HG03469 (cell line): ENCODE measurements at regions not wholly inside any gene's neighbourhood (a gene's known extent, or its start where the extent isn't known, plus 50 kb on each side); places are given as distances from the start of the nearest gene placed in this dataset.

Experiments used
- ATAC-seq: cut with Tn5 transposase; IDR thresholded peaks from one replicate; pipeline ENCODE4 v1.9.1; 2021; ENCODE audit warnings: mild to moderate bottlenecking, moderate library complexity, moderate number of reproducible peaks; ENCODE audit not compliant: unreplicated experiment

DNA sequence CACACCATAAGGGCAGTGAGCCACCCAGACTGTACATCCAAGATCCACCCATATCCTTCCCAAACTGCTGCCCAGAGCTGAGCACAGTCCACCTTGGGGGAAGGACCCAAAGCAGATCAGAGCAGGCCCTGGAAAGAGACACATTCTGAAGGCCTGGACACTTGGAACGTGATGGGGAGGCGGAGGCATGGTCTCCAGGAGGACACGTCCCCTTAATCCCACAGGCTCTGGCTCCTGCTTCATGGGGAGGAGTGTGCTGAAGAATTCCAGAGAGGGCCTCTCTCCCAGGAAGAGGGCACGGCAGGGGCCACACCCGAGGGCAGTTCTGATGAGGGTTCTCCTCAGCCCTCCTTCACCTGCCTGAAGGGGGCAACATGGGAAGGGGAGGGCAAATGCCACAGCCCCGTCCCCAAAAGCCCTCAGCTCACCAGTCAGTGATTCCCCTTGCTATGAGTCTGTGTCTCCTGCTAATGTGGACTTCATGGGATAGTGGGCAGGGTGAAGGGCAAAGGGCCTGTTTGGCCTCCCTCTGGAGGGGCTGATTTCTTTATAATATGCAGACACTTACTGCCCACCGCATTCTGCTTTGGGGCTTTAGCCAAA, 276.8 kb downstream of the ENC1 start:
- no peak for ATAC-seq

DNA sequence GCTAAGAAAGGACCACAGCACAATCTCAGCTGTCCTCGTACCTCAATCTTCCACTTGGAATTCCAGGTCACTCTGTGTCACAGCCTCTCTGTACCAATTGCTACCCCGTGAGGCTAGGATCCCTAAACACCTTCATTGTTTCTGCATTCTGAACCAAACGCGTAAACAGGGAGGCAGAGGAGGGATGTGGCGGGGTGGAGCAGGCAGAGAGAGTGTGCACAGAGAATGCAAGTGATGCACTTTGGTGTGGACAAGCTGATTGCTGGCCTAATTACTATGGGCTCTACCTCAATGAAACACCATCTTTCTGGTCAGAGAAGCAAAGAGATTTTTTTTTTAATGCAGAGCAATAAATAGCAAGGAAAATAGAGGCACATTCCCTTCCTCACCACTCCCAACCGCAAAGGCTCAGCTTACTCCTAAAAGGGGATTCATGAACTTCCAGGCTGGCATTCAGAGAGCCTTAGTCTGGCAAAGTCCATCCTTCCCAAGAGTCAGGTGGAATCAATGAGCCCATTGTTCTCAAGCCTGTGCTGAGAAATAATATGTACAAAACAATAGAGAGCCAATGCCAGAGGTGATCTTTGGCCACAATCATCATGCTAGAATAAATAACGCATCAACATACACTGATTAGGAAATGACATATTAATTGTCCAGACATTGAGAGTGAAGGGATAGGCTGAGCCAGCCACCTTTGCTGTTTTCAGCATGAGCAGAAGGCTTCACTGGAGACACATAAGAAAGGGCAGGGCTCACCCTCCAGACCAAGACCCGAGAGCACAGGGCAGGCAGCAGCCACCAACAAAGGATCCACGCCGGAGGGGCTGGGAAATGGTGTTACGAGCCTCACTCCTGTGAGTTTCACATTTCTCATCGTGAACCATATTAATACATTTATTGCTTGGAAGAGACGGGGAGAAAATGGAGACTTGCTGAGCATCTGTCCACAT, 278.8 kb downstream of the ENC1 start:
- ATAC-seq = no peak

DNA sequence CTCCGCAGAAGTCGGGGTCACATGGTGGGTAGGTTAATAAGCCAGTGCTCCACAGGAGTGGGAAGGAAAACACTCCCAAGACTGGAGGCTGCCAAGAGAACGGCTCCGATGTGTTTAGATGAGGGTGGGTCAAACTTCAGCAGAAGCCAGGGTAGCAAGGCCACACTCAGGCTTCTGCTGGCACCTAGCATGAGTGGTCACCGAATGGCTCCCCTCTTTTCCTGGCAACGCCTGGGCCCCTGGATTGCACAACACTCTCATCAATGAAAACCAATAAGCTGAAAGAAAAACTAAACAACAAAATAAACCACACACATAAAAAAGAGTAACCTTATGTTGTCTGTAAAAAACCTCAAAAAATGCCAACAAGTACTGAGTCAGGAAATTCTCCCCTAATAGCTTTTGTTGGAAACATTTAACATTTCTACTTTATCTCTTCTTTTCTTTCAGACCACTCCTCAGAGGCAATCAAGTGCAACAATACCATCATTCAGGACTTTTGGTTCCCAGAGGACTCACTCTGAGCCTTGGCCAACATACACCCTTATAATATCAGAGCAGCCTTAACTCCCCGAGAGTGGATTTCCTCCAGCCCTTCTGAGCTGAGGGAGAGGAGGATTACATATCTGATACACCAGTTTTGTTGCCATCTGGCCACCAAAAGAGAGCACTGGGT, 279.9 kb downstream of the ENC1 start:
- no peak for ATAC-seq

DNA sequence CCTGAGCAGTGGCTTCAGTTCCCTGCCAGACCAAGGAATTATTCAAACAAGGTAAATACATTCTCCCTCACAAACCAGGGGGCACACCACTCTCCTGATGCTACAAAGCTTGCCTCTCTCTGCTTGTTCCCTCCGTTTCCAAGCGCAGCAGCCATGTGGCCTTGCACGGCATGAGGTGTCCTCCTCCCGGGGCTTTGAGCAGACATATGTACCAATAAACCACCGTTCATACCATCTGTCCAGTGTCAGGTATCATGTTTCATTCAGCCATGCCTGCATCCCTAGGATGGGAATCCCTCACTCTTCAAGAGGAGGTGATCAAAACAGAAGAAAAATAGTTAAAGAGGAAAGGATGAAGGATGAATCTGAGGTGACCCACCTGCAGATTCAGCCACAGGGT, 282.7 kb downstream of the ENC1 start:
- ATAC-seq = no peak

DNA sequence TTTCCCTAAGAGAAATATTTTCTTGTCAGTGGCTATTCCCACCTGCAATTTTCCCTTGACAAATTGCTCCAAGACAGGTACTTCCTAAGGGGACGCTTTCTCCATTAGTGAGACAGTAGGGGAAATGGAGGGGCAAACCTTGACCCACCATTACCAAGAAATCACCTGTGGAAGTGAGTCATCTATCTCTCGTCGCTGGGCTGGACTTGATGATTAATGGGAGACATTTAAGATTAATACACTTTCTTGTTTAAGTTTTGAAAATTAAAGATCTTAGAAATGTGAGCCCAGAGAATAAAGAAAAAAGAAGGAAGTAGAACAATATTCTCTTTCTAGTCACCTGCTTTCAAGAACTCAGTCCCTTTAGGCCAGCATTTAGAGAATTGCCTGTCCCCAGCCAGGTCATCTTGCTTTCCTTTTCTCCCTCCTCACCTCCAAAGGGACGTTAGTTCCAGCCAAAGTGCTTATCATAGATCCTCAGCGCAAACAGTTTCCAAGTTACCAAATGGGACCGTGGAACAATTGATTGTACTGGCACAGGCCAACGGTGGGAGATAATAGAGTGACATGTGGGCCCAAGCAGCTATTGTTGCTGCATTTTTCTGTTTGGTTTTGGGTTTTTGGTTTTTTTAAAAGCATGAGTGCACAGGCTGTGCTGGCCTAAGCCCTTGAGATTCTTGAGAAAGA, 284.4 kb downstream of the ENC1 start:
- ATAC-seq = no peak

DNA sequence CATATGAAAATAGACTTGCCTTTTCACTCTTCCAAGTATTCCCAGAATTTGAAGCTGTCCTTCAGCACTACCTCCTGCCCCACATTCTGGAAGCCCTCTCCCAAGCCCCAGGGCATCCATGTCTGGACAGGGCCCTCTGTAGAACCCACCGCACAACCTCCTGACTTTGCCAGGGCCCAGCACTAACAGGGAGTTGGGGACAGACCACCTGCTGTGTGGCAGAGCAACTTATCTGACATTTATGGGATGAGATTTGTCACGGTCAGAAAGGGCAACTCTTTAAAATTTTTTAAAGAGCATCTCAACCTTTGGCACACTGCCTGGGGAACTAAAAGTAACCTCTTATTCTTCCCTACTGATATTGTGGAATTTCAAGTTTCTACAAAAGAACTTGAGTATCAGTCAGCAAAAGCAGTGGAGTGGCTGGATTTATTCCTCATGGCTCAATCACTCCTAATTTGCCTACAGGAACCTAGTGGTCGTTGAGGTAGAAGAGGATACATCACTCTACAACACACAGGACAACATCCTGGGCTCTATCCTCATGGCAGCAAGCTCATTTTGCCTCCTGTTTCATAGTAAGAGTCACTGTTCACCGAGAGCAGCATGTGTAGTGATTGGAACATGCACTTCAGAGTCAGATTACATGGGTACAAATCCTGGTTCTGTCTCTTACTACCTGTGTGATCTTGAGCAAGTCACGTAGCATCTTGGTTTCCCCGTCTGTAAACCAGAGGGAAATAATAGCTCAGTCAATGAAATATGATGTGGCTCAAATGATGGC, 285.3 kb downstream of the ENC1 start:
- no peak for ATAC-seq

DNA sequence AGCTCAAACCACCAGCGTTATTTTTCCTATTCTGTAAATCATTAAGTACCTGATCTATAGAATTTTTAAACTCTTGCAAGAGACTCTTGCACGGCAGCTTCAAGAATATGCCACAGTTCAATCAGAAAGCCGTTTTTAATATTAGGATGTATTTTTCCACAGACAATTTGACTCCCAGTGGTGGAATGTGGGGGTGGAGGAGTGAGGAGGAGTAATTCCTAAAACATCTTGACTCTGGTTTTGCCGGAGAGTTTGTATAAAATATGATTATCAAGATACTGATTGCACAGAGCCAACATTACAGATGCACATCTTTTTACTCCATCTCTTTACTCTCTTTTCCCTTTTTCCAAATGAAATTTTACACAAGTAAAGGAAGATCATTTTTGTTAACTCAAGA, 288.3 kb downstream of the ENC1 start:
- ATAC-seq = no peak

DNA sequence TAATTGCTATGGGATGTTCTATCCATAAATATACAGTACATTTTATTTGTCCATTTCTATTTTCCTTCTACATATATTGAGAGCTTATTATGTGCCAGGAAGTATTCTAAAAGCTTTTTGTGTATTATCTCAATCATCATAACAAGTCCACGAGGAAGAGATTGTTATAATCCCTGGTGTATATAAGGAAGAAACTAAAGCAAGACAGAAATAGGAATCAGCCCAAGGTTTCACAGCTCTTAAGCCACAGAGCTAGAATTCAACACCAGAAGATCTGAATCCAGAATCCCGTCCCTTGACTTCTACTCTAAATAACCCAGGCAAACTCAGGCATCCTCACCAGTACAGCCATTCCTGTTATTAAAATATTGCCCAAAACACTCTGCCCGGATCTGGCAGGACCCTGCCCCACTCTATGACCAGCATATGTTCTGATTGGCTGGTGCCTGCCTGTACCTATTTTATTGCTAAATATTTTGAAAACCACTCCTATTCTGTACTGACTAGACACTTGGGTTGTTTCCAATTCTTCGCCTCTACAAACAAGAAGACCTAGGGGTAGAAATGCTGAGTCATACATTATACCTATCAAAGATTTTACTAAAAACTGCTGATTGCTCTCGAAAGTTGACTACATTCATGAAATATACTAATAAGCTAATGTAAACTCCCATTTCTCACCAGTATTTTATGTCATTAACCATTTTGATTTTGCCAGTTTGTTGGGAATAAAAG, 297.4 kb downstream of the ENC1 start:
- ATAC-seq = no peak

DNA sequence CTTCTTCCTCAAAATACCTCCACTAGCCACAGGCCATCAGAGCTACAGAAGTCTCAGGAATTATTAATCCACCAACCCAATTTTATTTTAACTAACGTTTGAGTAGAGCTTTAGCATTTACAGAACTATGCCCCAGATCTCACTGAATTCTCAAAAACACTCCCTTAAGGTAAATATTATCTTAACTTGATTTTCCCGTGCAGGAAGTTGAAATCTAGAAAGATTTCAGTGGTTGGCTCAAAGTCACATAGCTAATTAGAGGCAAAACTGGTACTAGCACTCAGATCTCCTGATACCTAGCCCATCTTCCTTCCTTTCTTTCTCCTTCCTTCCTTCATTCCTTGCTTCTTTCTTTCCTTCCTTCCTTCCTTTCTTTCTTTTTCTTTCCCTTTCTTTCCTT, 298.3 kb downstream of the ENC1 start:
- ATAC-seq = no peak

DNA sequence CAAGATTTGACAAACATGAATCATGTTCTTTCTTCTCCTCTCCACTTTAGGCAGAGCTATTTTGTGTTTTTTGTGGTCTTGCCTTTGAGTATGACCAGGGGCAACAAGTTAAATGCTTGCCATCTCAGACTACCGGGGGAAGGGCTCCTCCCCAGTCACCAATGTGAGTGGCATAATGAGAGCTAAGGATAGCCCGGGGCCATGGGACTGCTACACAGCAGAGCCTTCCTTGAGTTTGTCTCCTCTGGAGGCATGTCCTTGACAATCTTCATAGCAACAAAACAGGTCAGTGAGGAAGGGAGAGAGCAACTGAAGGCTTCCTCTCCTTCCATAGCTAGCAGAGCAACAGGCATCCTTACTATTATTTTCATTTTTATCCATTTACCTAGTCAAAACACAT, 299.3 kb downstream of the ENC1 start:
- no peak for ATAC-seq

DNA sequence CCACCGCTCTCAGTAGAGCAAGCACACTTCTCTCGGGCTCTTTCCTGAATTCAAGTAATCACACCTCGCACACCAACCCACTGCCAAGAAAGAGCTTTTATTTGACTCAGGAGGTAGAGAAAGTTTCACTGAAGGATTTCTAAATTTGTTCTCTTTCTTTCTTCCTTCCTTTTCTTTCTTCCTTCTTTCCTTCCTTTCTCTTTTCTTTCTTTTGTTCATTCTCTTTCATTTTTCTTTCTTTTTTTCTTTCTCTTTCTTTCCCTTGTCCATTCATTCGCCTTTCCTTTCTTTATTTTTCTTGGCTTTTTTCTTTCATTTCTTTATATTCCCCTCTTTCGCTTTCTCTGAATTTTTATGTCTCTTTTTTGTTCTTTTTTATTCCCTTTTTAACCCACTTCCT, 300.1 kb downstream of the ENC1 start:
- ATAC-seq = no peak

DNA sequence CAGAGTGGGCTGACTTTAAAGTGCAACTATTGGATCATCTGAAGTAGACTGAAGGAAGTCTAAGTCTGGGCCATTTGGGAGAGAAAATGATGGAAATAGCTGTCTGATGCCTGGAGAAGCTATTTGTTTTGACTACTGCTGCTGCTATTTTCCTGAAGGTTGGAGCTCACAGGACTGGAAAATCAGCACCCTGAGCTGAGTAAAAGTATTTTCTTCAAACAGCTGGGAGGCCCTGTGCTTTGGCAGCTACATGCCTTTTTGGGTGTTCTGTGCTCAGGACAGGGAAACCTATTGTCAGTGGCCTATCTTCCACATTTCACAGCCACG, 302.6 kb downstream of the ENC1 start:
- no peak for ATAC-seq

DNA sequence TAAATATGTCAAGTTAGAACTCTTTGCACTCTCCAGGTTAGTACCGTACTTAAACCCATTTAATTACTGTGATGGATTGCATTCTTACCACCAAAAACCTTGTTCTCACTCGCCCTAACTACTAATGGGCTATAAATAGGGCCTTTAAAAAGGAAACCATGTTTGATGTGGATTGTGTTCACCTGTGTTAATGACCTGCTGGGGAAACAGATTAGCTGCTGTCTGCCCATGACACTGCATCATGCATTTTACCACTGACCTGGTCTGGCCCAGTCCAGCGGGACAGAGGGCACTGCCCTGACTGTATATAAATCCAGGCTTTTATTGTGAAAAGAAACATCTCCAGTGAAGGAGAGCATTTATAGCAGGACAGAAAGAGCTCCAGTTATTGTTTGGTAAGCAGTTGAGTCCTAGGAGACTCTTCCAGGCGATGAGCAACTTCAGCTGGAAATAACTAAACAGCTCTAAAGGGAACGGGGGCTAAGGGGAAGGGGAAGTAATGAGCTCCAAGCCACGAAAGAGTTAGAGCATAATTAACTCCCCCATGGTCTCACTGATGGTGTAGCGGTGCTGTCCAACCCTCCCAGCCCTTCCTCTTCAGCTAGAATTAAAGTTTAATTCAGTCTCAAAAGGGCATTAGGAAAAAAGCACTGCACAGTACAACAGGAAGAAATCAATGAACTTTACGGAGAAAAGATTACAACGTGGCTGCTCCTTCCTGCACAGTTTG, 303.1 kb downstream of the ENC1 start:
- ATAC-seq = no peak

DNA sequence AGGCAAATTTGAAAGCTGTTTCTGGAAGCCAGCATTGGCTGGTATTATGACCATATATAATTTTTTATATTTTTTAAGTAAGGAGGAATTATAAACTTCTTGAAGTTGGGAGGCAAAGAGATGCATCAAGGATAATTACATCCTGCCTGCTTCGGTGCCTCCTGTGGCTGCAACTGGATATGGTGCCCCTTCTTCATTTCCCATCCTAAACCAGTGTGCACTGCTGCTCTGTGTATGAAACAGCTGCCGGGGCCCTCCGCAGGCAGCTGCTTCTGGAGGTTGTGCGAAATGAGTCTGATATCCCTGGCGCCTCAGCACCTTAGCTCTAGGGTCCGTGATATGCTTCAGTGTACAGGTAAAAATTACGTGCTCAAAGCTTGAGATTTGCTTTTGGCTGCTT, 304.2 kb downstream of the ENC1 start:
- no peak for ATAC-seq

DNA sequence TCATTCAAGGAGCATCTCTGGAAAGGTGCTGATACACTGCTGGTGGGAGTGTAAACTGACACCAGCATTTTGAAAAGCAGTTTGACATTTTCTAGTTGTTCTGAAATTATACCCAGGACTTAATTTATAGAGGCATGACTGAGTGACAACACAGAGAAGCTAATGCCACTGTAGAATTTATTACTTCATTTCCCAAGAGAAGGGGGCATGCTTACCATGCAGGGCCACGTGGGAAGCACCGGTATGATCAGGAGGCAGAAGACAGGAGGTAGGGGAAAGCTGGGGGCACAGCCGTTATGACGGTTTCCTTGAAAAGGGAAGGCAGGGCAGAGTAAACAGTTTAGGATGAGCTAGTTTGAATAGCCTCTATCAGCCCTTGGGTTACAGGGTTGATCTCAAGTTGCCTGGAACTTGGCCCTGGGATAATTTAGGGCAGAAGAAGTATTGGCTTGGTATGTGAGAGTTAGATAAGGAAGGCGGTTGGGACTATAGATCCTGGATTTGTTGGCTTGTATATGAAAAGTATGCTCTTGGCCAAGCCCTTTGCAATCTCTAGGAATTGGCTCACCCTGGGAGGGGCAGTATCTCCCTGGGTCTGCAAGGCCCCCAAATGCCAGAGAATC, 305.7 kb downstream of the ENC1 start:
- no peak for ATAC-seq

DNA sequence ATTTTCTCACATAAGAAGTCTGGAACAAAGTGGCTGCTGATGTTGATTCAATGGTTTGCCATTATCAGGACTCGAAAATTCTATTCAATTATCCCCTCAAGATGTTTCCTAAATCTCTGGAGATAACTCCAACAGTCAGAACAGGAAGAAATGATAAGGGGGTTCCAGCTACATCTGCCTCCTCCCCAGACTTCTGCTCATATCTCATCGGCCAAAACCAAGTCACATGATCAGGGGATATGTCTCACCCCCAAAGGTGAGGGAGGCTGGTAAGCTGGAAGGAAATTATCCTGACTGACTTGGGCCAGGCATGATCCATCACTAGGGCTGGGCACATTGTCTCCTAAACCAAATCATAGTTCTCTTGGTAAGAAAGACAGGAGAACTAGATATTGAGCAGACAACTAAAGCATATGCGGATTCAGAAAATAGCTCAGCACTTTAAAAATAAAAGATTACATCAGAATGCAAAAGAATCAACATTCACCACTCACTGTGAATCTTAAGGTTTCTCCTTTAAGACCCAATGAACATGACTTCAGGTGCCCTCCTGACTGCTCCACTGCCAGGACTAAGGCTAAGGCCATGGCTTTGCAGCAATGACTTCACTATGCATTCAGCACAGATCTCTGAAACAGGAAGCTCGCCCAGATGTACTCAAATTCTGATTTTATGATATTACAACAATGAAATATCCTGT, 306.3 kb downstream of the ENC1 start:
- no peak for ATAC-seq

DNA sequence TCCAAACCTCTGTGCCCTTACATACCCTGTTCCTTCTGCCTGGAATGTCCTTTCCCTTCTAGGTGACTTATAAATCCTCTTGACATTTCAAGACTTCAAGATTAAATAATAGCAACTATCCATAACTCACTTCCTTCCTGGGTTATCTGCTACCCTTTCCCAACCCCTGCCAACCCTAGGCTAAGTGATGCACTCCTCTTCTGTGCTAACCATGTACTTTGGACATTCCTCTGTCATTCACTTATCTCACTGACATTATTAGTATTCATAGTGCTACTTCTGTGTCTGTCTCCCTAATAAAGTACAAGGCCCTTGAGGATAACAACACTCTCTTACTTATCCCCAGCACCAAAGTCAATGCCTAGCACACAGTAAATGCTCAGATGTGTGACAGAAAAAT, 307.1 kb downstream of the ENC1 start:
- no peak for ATAC-seq

DNA sequence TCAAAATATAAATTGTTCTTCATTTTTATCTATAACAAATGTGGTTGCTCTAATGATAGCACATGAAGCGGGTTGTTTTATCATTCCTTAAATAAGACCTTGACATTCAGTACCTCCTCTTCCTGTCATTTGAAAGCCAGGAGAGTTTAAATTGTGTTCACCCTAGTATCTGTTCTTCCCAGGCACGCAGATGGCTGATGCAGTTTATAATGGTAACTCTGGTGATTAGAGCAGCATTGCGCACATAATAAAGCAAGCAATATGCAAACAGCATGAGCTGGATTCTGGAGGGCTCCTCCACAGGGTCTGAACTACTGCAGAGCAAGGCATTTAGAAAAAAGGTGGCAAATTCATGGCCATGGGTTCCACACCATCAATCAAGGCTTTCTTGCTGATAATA, 307.8 kb downstream of the ENC1 start:
- no peak for ATAC-seq
